GM21367 (cell line): ENCODE measurements at regions not wholly inside any gene's neighbourhood (a gene's known extent, or its start where the extent isn't known, plus 50 kb on each side); places are given as distances from the start of the nearest gene placed in this dataset.

Experiments
- ATAC-seq: cut with Tn5 transposase; IDR thresholded peaks from one replicate; pipeline ENCODE4 v1.9.1; 2021; ENCODE audit not compliant: unreplicated experiment

GRCh38 chr18:31247574-31248199 is 70.3 kb upstream of the DSG1 start:
- no peak for ATAC-seq

GRCh38 chr18:31248783-31249521 is 69.0 kb upstream of the DSG1 start:
- ATAC-seq = no peak

GRCh38 chr18:31250902-31251301 is 67.1 kb upstream of the DSG1 start:
- ATAC-seq = no peak

GRCh38 chr18:31252522-31252921 is 65.4 kb upstream of the DSG1 start:
- no peak for ATAC-seq

GRCh38 chr18:31255953-31256352 is 62.0 kb upstream of the DSG1 start:
- no peak for ATAC-seq

GRCh38 chr18:31258789-31259188 is 59.2 kb upstream of the DSG1 start:
- no peak for ATAC-seq

- no peak for ATAC-seq
Observed at GRCh38 chr18:31261792-31262582, 56.0 kb upstream of the DSG1 start.

GRCh38 chr18:31267823-31268481 is 50.0 kb upstream of the DSG1 start:
- peak; percentile 49 for ATAC-seq
